A549 (cell line): ENCODE measurements at regions not wholly inside any gene's neighbourhood (a gene's known extent, or its start where the extent isn't known, plus 50 kb on each side); places are given as distances from the start of the nearest gene placed in this dataset.

Experiments
- ATAC-seq, 2 experiments: fragments of 200-7000 bp in 1 of 2; fragments of >200 bp in 1 of 2; cut with Nextera tagmentation in 1 of 2; cut with Tn5 transposase in 1 of 2; 3 replicates each; pipeline versions ENCODE4 v1.8.0 to v1.9.1; 2018 to 2020; ENCODE audit warnings: mild to moderate bottlenecking in 1 of 2, moderate library complexity in 1 of 2
- CTCF ChIA-PET: fragments of 300-600 bp; sonication (Branson Sonifier 250); formaldehyde crosslinking; extraction: SDS; loops from one replicate; lab custom pipeline; 2021; ENCODE audit warnings: antibody characterized with exemption, inconsistent platforms; lab: Yijun Ruan, JAX
- POLR2A ChIA-PET: fragments of 350-600 bp; formaldehyde crosslinking; extraction: SDS; loops from one replicate; lab custom pipeline; 2021; ENCODE audit warnings: antibody characterized with exemption, inconsistent platforms; lab: Yijun Ruan, JAX
- DNase-seq, 2 experiments: peaks; one replicate each; pipeline versions ENCODE4 v3.0.0 to v3.0.0-alpha.2; 2011 to 2016; ENCODE audit warnings: low read depth in 1 of 2, low spot score in 1 of 2
- FAIRE-seq: peaks from 2 replicates; lab custom pipeline; 2011; peaks lifted over from hg19 to GRCh38; lab: Jason Lieb, UNC
- H3K27ac ChIP-seq, 2 experiments: fragments of >200 bp; sonication (Bioruptor Twin); formaldehyde crosslinking; 3 replicates each; pipeline ENCODE4 v1.5.1; 2016 to 2017
- H3K4me1 ChIP-seq: fragments of >200 bp; sonication (Bioruptor Twin); formaldehyde crosslinking; 3 replicates; pipeline ENCODE4 v1.6.1; 2016
- H3K4me2 ChIP-seq: fragments of >200 bp; sonication (Bioruptor Twin); formaldehyde crosslinking; 3 replicates; pipeline ENCODE4 v1.6.1; 2016
- H3K4me3 ChIP-seq: fragments of >200 bp; sonication (Bioruptor Twin); formaldehyde crosslinking; 3 replicates; pipeline ENCODE4 v1.5.1; 2016
- H3K9me3 ChIP-seq: fragments of >200 bp; sonication (Bioruptor Twin); formaldehyde crosslinking; 3 replicates; pipeline ENCODE4 v1.6.1; 2016
- CHD2 ChIP-seq: fragments of 150-350 bp; IDR thresholded peaks from 2 replicates; pipeline ENCODE4 v1.6.1; 2014; ENCODE audit warnings: low read length; ENCODE audit not compliant: partially characterized antibody
- EP300 ChIP-seq, 2 experiments: fragments of >200 bp; sonication (Bioruptor Twin); formaldehyde crosslinking; IDR thresholded peaks; 2 replicates in 1 of 2; 3 replicates in 1 of 2; pipeline ENCODE4 v1.6.1; 2016 to 2017
- FOSB ChIP-seq: fragments of 250-450 bp; sonication (Bioruptor Pico); IDR thresholded peaks from 2 replicates; pipeline ENCODE4 v1.5.0; 2020; ENCODE audit warnings: mild to moderate bottlenecking, moderate library complexity
- HDAC2 ChIP-seq: fragments of 200-600 bp; sonication (generic); IDR thresholded peaks from 2 replicates; pipeline ENCODE4 v1.6.1; 2016
- HEYL ChIP-seq: fragments of 250-450 bp; sonication (Bioruptor Pico); IDR thresholded peaks from 2 replicates; pipeline ENCODE4 v1.8.0; 2021; ENCODE audit warnings: mild to moderate bottlenecking, moderate library complexity
- HOXA7 ChIP-seq: fragments of 250-450 bp; sonication (Bioruptor Pico); IDR thresholded peaks from 2 replicates; pipeline ENCODE4 v1.5.0; 2020; ENCODE audit warnings: mild to moderate bottlenecking, moderate library complexity
- HOXB13 ChIP-seq: fragments of 250-450 bp; sonication (Bioruptor Pico); IDR thresholded peaks from 2 replicates; pipeline ENCODE4 v1.5.0; 2020; ENCODE audit warnings: low read depth, mild to moderate bottlenecking, moderate library complexity
- JUNB ChIP-seq: fragments of >200 bp; sonication (Bioruptor Twin); formaldehyde crosslinking; IDR thresholded peaks from 2 replicates; pipeline ENCODE4 v1.6.1; 2016
- KDM1A ChIP-seq: fragments of 200-600 bp; sonication (generic); IDR thresholded peaks from 2 replicates; pipeline ENCODE4 v1.6.1; 2016; ENCODE audit warnings: low read depth, mild to moderate bottlenecking
- MYC ChIP-seq: IDR thresholded peaks from 2 replicates; pipeline ENCODE4 v1.6.1; 2012; ENCODE audit warnings: mild to moderate bottlenecking, inconsistent platforms, low read length, improper control_type of control experiment, borderline replicate concordance
- NFE2L2 ChIP-seq: fragments of 150-350 bp; conservative IDR thresholded peaks from 2 replicates; pipeline ENCODE4 v1.6.1; 2014; ENCODE audit warnings: low read length
- NPAS2 ChIP-seq: fragments of 250-450 bp; sonication (Bioruptor Pico); IDR thresholded peaks from 2 replicates; pipeline ENCODE4 v1.8.0; 2022; ENCODE audit warnings: mild to moderate bottlenecking, moderate library complexity, borderline replicate concordance
- RFX5 ChIP-seq: fragments of 450-650 bp; IDR thresholded peaks from 2 replicates; pipeline ENCODE4 v1.7.1; 2014; ENCODE audit warnings: antibody characterized with exemption, mild to moderate bottlenecking, moderate library complexity
- RNF2 ChIP-seq: fragments of 200-600 bp; sonication (generic); IDR thresholded peaks from 2 replicates; pipeline ENCODE4 v1.6.1; 2016; ENCODE audit warnings: low read depth, mild to moderate bottlenecking, antibody characterized with exemption, moderate library complexity, borderline replicate concordance
- SMC3 ChIP-seq: fragments of >200 bp; sonication (Bioruptor Twin); formaldehyde crosslinking; IDR thresholded peaks from 3 replicates; pipeline ENCODE4 v1.6.1; 2018; ENCODE audit warnings: inconsistent platforms
- SREBF2 ChIP-seq: fragments of 450-650 bp; IDR thresholded peaks from 2 replicates; pipeline ENCODE4 v1.6.1; 2014; ENCODE audit warnings: mild to moderate bottlenecking, moderate library complexity
- TFCP2L1 ChIP-seq: fragments of 250-450 bp; sonication (Bioruptor Pico); IDR thresholded peaks from 2 replicates; pipeline ENCODE4 v1.5.0; 2021; ENCODE audit warnings: mild to moderate bottlenecking
- ZSCAN20 ChIP-seq: fragments of 250-450 bp; sonication (Bioruptor Pico); IDR thresholded peaks from 2 replicates; pipeline ENCODE4 v1.8.0; 2022; ENCODE audit warnings: mild to moderate bottlenecking, moderate library complexity
- WGBS: methylation state at CpG from one replicate; pipeline ENCODE4 v1.1.6; 2017; ENCODE audit errors: missing lambda C conversion rate; 5-methylcytosine and 5-hydroxymethylcytosine counted together
- TF ChIP-seq, protein P1 (sequence below): fragments of 200-600 bp; sonication (generic); IDR thresholded peaks from 2 replicates; pipeline ENCODE4 v1.6.1; 2016; ENCODE audit warnings: antibody characterized with exemption, mild to moderate bottlenecking, moderate library complexity
- TF ChIP-seq, protein P2 (sequence below): fragments of >200 bp; sonication (Bioruptor Twin); formaldehyde crosslinking; IDR thresholded peaks from 3 replicates; pipeline ENCODE4 v1.5.1; 2016

DNA sequence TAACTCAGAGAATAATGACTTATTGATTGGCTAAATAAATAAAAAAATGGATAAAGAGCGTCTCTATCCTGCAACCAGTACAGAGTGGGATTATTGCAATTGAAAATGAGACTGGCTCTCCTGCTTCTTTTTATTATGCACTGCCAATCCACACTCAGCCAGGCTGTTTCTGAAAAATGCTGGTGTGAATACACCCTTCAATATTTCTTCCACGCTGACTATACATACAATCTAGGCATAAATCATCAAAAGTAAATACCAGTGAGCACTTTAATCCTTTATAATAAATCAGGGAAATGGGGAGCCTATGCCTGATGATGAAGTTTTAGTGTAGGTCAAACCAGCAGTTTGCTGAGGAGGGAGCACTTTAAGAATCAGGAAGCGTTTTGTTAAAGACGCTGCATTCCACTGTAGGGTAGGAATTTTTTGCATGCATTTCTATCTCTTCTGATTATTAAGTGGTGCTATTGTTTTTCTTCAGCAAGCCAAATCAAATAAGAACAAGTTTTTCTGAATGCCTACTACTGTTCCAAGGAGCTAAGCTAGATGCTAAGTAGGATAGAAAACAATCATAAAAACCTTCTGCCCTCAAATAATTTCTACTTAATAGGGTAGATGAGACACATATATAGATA is 781.5 kb downstream of the TBL1XR1 start:
- Histone ChIP-seq H3K4me3 (no peak overlapping the region), H3K27ac (no peak overlapping the region), H3K9me3 (no peaks in the 10 kb centered on the region), H3K4me2 (no peak overlapping the region), H3K4me1 (no peaks in the 10 kb centered on the region)
- ChIA-PET CTCF (no interaction called here), POLR2A (no interaction called here)
- FAIRE-seq (no peak), ATAC-seq (no peak), DNase-seq (no peak)
- 50% methylated on average over 4 of the region's 4 CpGs for WGBS
- TF ChIP-seq RFX5 (no peak), HOXB13 (CRISPR knock-in tag) (no peak), ZSCAN20 (no peak), HOXA7 (no peak), RNF2 (no peak), KDM1A (no peak), HEYL (no peak), CHD2 (no peak), FOSB (CRISPR knock-in tag) (no peak), TFCP2L1 (CRISPR knock-in tag) (no peak), NPAS2 (CRISPR knock-in tag) (no peak), NFE2L2 (no peak), SMC3 (no peak), JUNB (no peak)
- TF ChIP-seq, protein P1, sequence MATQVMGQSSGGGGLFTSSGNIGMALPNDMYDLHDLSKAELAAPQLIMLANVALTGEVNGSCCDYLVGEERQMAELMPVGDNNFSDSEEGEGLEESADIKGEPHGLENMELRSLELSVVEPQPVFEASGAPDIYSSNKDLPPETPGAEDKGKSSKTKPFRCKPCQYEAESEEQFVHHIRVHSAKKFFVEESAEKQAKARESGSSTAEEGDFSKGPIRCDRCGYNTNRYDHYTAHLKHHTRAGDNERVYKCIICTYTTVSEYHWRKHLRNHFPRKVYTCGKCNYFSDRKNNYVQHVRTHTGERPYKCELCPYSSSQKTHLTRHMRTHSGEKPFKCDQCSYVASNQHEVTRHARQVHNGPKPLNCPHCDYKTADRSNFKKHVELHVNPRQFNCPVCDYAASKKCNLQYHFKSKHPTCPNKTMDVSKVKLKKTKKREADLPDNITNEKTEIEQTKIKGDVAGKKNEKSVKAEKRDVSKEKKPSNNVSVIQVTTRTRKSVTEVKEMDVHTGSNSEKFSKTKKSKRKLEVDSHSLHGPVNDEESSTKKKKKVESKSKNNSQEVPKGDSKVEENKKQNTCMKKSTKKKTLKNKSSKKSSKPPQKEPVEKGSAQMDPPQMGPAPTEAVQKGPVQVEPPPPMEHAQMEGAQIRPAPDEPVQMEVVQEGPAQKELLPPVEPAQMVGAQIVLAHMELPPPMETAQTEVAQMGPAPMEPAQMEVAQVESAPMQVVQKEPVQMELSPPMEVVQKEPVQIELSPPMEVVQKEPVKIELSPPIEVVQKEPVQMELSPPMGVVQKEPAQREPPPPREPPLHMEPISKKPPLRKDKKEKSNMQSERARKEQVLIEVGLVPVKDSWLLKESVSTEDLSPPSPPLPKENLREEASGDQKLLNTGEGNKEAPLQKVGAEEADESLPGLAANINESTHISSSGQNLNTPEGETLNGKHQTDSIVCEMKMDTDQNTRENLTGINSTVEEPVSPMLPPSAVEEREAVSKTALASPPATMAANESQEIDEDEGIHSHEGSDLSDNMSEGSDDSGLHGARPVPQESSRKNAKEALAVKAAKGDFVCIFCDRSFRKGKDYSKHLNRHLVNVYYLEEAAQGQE = no peak
- TF ChIP-seq, protein P2, sequence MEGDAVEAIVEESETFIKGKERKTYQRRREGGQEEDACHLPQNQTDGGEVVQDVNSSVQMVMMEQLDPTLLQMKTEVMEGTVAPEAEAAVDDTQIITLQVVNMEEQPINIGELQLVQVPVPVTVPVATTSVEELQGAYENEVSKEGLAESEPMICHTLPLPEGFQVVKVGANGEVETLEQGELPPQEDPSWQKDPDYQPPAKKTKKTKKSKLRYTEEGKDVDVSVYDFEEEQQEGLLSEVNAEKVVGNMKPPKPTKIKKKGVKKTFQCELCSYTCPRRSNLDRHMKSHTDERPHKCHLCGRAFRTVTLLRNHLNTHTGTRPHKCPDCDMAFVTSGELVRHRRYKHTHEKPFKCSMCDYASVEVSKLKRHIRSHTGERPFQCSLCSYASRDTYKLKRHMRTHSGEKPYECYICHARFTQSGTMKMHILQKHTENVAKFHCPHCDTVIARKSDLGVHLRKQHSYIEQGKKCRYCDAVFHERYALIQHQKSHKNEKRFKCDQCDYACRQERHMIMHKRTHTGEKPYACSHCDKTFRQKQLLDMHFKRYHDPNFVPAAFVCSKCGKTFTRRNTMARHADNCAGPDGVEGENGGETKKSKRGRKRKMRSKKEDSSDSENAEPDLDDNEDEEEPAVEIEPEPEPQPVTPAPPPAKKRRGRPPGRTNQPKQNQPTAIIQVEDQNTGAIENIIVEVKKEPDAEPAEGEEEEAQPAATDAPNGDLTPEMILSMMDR = no peak

GRCh38 chr3:176412771-176413170 is 784.5 kb downstream of the TBL1XR1 start:
- no peak for TF ChIP-seq MYC
- TF ChIP-seq FOSB (CRISPR knock-in tag) = no peak
- TF ChIP-seq NFE2L2 = no peak
- TF ChIP-seq SMC3 = no peak
- no peak for TF ChIP-seq EP300 (IDR thresholded peaks at IDR 0.05)
- no peak for TF ChIP-seq HDAC2
- TF ChIP-seq KDM1A = no peak
- TF ChIP-seq, all 56 proteins: peak for 0
- H3K4me1 ChIP-seq = no peaks in the 10 kb centered on the region
- CTCF ChIA-PET = no interaction called here
- no peak for FAIRE-seq
- 37% methylated on average over 3 of the region's 3 CpGs for WGBS
- no peak overlapping the region for H3K27ac ChIP-seq
- POLR2A ChIA-PET = no interaction called here
- no peaks in the 10 kb centered on the region for H3K9me3 ChIP-seq
- DNase-seq = no peak
- no peak for ATAC-seq
- no peak overlapping the region for H3K4me3 ChIP-seq
- H3K4me2 ChIP-seq = no peak overlapping the region

DNA sequence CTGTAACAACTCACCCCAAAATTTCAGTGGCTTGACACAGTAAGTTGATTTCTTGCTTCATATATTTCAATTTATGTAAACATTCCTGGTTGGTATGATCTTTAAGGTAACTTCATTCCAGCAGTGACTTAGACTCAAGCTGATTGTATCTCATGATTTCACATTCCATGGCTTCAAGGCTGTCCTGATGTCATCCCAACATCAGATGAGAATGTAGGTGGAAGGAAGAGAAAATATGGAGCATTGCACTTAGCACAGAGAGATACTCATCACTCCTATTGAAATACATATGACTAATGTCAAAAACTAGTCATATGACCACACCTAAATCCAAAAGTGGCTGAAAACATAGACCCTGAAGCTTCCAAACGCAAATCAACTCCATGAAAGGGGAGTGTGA is 793.8 kb downstream of the TBL1XR1 start:
- Histone ChIP-seq H3K4me2 (no peak overlapping the region), H3K9me3 (no peaks in the 10 kb centered on the region), H3K4me1 (no peaks in the 10 kb centered on the region), H3K4me3 (no peak overlapping the region)
- CTCF ChIA-PET = no interaction called here
- DNase-seq (no peak), ATAC-seq (no peak), FAIRE-seq (no peak)
- 54% methylated on average over 1 of the region's 1 CpG for WGBS
- POLR2A ChIA-PET = no interaction called here
- no peak for TF ChIP-seq SREBF2
- TF ChIP-seq JUNB = no peak
- no peak for TF ChIP-seq HDAC2
- TF ChIP-seq, all 56 proteins: peak for 0
- H3K27ac ChIP-seq = no peak overlapping the region
